Activated naive CD8-positive, alpha-beta T cell treated with anti-CD3 and anti-CD28 coated beads, Interleukin-2, amount 50 U/mL, for 24 hours (primary cell): ENCODE measurements at regions not wholly inside any gene's neighbourhood (a gene's known extent, or its start where the extent isn't known, plus 50 kb on each side); places are given as distances from the start of the nearest gene placed in this dataset.

ENCODE experiments used
- ATAC-seq: fragments of 150-1000 bp; cut with Tn5 transposase; one replicate; pipeline ENCODE4 v1.10.0; 2021
- DNase-seq: peaks from one replicate; pipeline ENCODE4 v3.0.0; 2021
- H3K27ac Mint-ChIP-seq: one replicate; pipeline ENCODE4 v1.8.0; 2021; ENCODE audit warnings: mild to moderate bottlenecking, mixed read lengths
- H3K27me3 Mint-ChIP-seq: one replicate; pipeline ENCODE4 v1.8.0; 2021; ENCODE audit warnings: mixed read lengths
- H3K36me3 Mint-ChIP-seq: one replicate; pipeline ENCODE4 v1.8.0; 2021; ENCODE audit warnings: low read depth, mixed read lengths
- H3K4me1 Mint-ChIP-seq: one replicate; pipeline ENCODE4 v1.8.0; 2021; ENCODE audit warnings: mixed read lengths
- H3K4me3 Mint-ChIP-seq: one replicate; pipeline ENCODE4 v1.8.0; 2021; ENCODE audit warnings: mild to moderate bottlenecking, moderate library complexity, mixed read lengths
- H3K9me3 Mint-ChIP-seq: one replicate; pipeline ENCODE4 v1.8.0; 2021; ENCODE audit warnings: mixed read lengths

DNA sequence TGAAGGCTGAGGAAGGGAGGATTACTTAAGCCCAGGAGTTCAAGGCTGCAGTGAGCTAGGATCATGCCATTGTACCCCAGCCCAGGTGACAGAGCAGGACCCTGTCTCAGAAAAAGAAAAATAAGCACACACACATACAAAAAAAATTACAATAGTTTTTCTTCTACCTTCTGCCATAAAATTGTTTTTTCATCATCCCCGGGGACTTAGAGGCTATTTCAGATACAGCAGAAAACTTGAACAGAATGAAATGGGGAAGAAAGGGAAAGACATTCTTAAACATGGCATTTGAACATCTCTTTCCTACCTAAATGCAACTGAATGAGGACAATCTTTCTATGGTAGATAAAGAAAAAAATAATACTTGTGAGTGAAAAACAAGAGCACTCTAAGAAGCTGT lies 109.1 kb downstream of the KCTD12 start:
- Mint-ChIP-seq H3K4me3 (no peak overlapping the region), H3K27me3 (no peaks in the 10 kb centered on the region)

DNA sequence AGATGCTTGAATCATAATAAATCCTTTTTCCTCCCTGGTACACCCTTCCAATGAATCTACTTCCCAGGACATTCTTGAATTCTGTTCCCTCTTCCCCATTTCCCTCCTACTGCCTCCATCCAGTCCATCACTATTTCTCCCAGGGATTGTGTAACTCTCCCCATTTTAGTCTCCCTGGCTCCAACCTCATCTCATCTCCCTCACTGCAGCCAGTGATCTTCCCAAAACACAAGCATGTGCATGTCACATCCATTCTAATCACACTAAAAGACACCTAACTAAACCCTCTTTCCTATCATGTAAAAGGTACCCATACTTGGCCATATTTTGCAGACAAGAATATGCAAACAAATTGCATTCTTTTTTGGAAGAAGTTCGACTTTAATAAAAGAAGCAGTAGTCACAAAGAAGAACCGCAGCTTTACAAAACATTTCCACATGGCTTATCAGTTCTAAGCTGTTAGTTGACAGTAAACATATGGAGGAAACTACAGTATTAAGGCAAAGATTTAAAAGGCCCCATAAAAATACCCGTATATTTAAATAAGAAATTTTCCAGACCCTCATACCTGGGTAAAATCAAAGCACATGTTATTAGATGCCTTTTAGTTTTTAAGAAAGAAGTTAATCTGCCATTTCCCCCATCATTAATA lies 111.0 kb downstream of the KCTD12 start:
- Mint-ChIP-seq H3K4me3 (no peak overlapping the region), H3K27ac (no peak overlapping the region), H3K9me3 (no peaks in the 10 kb centered on the region), H3K27me3 (no peaks in the 10 kb centered on the region), H3K4me1 (no peaks in the 10 kb centered on the region), H3K36me3 (no peaks in the 10 kb centered on the region)
- ATAC-seq (no peak), DNase-seq (no peak)

More for the DNA sequence above, 109.1 kb downstream of the KCTD12 start:
- H3K9me3 Mint-ChIP-seq = no peaks in the 10 kb centered on the region
- ATAC-seq (no peak), DNase-seq (no peak)
- no peak overlapping the region for H3K27ac Mint-ChIP-seq
- H3K36me3 Mint-ChIP-seq = no peaks in the 10 kb centered on the region
- H3K4me1 Mint-ChIP-seq = no peaks in the 10 kb centered on the region

DNA sequence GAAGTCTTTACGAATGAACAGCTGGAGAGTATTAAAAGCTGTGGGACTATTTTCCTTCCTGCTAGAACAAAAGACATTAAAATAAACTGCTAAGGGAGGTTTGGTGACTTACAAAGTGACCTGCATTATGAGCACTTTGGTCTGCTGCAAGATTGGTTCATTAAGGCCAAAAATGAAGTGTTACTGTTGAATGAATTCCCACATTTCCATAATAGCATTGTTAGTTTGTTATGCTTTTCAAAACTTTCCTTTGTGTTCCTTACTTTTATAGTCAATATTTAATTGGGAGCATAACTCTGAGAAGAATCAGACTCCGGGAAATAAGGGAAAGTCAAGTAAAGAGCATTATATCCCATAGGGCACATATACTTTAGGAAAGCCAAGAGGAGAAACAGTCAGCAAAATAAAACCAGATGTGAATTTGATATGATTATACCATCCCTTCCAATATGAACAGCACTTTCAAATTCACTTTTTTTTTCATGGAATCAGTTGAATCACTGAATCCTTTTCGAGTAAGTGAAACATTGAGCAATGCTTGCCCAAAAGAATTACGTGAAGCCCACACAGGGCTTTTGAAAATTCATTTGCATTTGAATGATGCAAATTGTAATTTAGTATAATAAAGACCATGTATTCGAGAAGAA lies 112.6 kb downstream of the KCTD12 start:
- no peak overlapping the region for H3K4me3 Mint-ChIP-seq
- DNase-seq (no peak), ATAC-seq (no peak)
- H3K36me3 Mint-ChIP-seq = no peaks in the 10 kb centered on the region
- H3K9me3 Mint-ChIP-seq = no peaks in the 10 kb centered on the region
- peaks cover 13% of the 10 kb centered on the region for H3K4me1 Mint-ChIP-seq
- H3K27me3 Mint-ChIP-seq = no peaks in the 10 kb centered on the region
- H3K27ac Mint-ChIP-seq = no peak overlapping the region

DNA sequence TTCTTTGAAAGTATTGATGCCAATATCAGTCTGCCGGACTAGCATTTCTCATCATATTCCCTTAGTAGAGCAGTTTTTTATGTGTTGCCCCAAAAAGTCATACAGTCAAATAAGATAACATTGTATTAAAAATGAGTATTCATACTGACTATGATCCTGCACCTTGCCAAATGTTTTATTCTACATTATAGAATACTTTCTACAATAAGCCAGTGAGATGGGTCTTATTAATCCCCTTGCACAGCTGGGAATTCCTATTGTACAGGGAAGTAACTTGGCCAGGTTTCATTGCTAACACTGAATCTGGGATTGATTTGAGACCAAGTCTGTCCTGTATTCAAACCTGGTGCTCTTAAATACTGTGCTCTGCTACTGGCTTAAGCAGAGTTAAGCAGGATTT lies 114.0 kb downstream of the KCTD12 start:
- Mint-ChIP-seq H3K27me3 (no peaks in the 10 kb centered on the region), H3K36me3 (no peaks in the 10 kb centered on the region), H3K27ac (no peak overlapping the region), H3K9me3 (no peaks in the 10 kb centered on the region), H3K4me1 (peaks cover 15% of the 10 kb centered on the region), H3K4me3 (no peak overlapping the region)
- ATAC-seq (no peak), DNase-seq (no peak)

DNA sequence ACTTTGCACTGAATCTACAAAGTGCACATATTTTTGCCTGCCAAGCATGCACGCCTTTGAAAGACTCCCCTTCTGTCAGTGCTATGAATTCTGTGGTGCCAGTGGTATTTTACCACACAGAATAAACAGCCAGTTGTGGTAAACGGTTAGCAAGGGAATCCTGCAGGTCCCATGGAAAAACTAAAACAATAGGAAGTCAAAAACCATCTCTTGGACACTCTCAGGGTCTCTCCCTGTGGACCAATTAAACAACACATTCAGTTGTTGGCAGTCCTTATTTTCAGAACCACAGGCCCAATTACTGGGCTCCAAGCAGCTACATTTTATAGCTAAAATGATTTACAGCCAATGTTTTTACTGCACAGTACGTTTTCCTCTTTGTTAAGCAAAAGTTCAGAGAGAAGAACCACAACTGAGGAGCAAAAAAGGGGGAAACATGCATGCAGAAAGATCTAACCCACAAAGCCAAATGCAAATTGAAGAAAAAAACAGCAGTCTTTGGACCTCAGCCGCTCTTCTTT lies 116.9 kb downstream of the KCTD12 start:
- no peak for ATAC-seq
- Mint-ChIP-seq H3K27me3 (no peaks in the 10 kb centered on the region), H3K36me3 (no peaks in the 10 kb centered on the region), H3K27ac (no peak overlapping the region), H3K9me3 (no peaks in the 10 kb centered on the region), H3K4me1 (peaks cover 15% of the 10 kb centered on the region), H3K4me3 (no peak overlapping the region)
- no peak for DNase-seq

DNA sequence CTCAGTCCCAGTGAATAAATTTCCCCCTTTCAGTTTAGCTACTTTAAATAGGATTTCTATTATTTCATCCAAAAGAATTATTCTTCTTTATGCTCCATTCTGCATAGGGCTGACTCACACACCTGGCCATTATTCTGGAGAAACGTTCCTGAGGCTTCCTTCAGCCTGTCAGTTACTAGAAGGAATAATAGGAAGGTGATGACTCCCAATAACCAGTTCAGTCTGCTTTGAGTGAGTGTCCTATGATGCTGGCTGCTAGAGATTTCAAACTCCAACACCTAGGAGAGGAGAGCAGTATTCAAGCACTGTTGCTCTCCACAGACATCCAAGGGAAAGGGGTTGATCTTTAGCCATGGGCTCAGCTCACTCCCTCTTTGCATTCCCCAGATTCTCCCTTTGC lies 117.8 kb downstream of the KCTD12 start:
- no peak overlapping the region for H3K4me3 Mint-ChIP-seq
- no peak for DNase-seq
- H3K9me3 Mint-ChIP-seq = no peaks in the 10 kb centered on the region
- H3K27me3 Mint-ChIP-seq = no peaks in the 10 kb centered on the region
- H3K36me3 Mint-ChIP-seq = no peaks in the 10 kb centered on the region
- no peak overlapping the region for H3K27ac Mint-ChIP-seq
- H3K4me1 Mint-ChIP-seq = peaks cover 15% of the 10 kb centered on the region
- no peak for ATAC-seq

DNA sequence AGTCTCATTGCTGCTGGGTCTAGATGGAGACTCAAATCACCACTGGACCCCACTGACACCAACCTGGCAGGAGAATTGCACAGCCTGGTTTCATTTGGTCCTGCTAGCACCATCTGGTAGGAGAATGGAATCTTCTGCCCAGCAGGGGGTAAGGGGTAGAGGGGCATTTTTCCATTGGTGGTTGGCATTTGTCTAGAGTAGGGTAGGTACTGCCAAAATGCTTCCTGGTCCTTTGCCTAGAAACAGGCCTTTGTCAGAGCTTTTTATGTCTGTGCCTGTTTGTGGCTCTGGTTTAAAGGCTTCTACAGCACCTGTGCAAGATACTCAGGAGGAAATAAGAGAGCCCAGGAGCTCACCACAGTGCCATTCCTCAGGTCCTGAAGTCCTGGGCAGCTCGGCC lies 121.3 kb downstream of the KCTD12 start:
- H3K36me3 Mint-ChIP-seq = no peaks in the 10 kb centered on the region
- H3K9me3 Mint-ChIP-seq = no peaks in the 10 kb centered on the region
- no peak overlapping the region for H3K27ac Mint-ChIP-seq
- H3K4me3 Mint-ChIP-seq = no peak overlapping the region
- DNase-seq (no peak), ATAC-seq (no peak)
- H3K4me1 Mint-ChIP-seq = peaks cover 14% of the 10 kb centered on the region
- H3K27me3 Mint-ChIP-seq = no peaks in the 10 kb centered on the region

DNA sequence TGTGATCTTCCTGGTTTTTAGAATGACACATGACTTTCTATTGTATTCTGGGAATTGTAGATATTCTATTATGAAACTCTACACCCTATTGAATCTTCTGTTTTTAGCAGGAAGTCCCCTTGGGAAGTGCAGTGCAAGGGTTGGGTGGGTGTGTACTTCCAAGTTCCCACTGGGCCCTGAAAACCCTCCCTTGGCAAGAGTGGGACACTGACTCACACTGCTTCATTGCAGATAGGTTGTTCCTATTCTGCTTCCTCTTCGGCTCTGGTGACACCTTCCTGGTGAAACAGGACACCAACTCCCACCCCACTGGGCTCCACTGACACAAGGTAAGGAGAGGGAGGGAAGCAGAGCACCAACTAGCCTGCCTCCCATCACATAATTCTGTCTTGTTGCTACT lies 121.8 kb downstream of the KCTD12 start:
- no peak overlapping the region for H3K4me3 Mint-ChIP-seq
- H3K36me3 Mint-ChIP-seq = no peaks in the 10 kb centered on the region
- peaks cover 11% of the 10 kb centered on the region for H3K4me1 Mint-ChIP-seq
- DNase-seq = no peak
- no peak overlapping the region for H3K27ac Mint-ChIP-seq
- ATAC-seq = no peak
- H3K9me3 Mint-ChIP-seq = no peaks in the 10 kb centered on the region
- H3K27me3 Mint-ChIP-seq = no peaks in the 10 kb centered on the region

DNA sequence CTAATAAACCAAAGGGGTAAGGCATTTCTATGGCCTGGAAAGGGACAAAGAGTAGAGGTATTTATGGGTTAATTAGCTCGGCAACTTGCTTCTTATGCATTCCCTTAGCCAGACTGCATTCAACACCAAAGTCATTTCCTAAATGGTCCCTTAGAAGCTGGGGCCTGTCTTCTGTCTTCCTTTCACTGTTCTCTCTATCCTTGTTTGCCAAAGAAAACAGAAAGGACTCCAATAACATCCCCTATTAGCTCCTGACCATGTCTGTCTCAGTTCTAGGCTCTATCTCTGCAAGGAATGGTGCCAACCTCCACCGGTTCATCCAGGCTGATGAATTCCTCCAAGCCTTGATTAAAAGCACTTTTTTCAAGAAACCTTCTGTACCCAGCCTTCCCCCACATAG lies 123.5 kb downstream of the KCTD12 start:
- DNase-seq (no peak), ATAC-seq (no peak)
- Mint-ChIP-seq H3K4me3 (no peak overlapping the region), H3K27me3 (no peaks in the 10 kb centered on the region), H3K4me1 (no peaks in the 10 kb centered on the region), H3K9me3 (no peaks in the 10 kb centered on the region), H3K36me3 (no peaks in the 10 kb centered on the region), H3K27ac (no peak overlapping the region)

DNA sequence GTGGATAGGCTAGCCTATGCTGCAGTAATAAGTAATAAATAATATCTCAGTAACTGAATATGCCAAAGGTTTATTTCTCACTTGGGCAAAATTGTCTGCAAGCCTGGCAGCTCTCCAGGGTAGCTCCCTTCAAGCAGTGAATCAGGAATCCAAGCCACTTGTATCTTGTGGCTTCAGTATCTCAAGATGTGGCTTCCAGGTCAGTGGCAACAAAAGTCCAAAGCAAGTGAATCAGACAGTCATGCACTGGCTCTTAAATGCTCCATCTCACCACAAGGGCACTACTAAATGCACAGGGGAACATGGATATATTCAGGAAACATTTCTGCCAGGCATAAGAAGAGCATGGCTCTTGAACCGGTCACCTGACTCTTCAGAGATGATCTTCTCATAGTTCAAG lies 126.3 kb downstream of the KCTD12 start:
- no peaks in the 10 kb centered on the region for H3K4me1 Mint-ChIP-seq
- no peaks in the 10 kb centered on the region for H3K27me3 Mint-ChIP-seq
- H3K27ac Mint-ChIP-seq = no peak overlapping the region
- no peaks in the 10 kb centered on the region for H3K36me3 Mint-ChIP-seq
- H3K4me3 Mint-ChIP-seq = no peak overlapping the region
- ATAC-seq = no peak
- no peak for DNase-seq
- H3K9me3 Mint-ChIP-seq = no peaks in the 10 kb centered on the region

DNA sequence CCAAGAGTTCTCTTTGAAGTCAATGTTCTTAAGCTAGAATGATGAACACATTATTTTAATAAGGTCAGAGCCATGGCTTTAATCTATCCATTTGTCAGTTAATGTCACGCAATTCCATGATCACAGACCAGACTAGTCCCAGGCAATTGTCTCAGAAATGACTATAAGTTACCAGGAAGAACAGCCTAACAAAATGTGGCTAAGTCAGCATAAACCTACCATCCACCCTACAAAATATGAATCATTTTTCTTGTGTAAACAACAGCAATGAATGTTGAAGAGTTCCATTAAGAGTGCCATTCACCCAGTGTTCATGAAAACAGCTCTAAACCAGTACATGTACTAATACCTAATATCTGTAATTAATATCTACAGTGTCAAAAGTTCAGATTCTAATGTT lies 127.5 kb downstream of the KCTD12 start:
- ATAC-seq (no peak), DNase-seq (no peak)
- Mint-ChIP-seq H3K27me3 (no peaks in the 10 kb centered on the region), H3K4me1 (no peaks in the 10 kb centered on the region), H3K4me3 (no peak overlapping the region), H3K9me3 (no peaks in the 10 kb centered on the region), H3K27ac (no peak overlapping the region), H3K36me3 (no peaks in the 10 kb centered on the region)

DNA sequence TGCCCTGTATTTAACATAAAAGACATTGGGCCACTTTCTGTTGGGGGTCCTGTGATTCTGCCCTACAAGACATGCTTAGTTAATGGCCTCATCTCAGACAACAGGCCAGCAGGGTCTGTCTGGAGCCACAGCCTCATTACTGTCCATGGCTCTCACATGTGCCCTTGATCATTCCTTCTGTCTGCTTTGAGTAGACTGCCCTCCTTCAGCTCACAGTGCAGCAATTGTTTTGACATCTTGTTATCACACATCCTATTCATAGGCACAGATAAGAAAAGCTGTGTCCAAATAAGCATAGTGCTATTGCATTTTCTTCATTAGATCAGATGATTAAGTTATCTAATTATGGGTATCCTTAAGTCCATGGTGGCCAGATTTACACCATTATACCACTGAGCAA lies 127.9 kb downstream of the KCTD12 start:
- no peaks in the 10 kb centered on the region for H3K36me3 Mint-ChIP-seq
- H3K9me3 Mint-ChIP-seq = no peaks in the 10 kb centered on the region
- no peak overlapping the region for H3K27ac Mint-ChIP-seq
- no peaks in the 10 kb centered on the region for H3K27me3 Mint-ChIP-seq
- DNase-seq (no peak), ATAC-seq (no peak)
- no peaks in the 10 kb centered on the region for H3K4me1 Mint-ChIP-seq
- H3K4me3 Mint-ChIP-seq = no peak overlapping the region

DNA sequence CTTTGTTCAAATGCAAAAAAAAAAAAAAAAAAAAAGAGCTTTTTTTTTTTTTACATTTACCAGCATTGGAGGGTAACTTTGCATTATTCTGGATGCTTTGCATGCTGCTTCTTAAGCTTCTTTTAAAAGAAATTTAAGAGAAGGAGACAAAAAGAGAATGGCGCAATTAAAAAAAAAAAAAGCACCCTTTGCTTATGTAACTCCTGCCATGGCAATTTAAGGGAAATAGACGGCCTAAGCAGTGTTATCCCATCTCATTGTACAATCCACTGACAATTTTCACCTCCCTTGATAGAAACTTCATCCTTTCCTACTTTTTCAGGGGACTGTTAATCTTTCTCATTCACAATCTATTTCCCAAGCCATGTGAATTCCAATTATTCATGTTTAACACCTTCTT lies 129.8 kb downstream of the KCTD12 start:
- Mint-ChIP-seq H3K9me3 (no peaks in the 10 kb centered on the region), H3K27ac (no peak overlapping the region), H3K4me1 (no peaks in the 10 kb centered on the region), H3K4me3 (no peak overlapping the region), H3K36me3 (no peaks in the 10 kb centered on the region), H3K27me3 (no peaks in the 10 kb centered on the region)
- ATAC-seq = no peak
- DNase-seq = no peak

DNA sequence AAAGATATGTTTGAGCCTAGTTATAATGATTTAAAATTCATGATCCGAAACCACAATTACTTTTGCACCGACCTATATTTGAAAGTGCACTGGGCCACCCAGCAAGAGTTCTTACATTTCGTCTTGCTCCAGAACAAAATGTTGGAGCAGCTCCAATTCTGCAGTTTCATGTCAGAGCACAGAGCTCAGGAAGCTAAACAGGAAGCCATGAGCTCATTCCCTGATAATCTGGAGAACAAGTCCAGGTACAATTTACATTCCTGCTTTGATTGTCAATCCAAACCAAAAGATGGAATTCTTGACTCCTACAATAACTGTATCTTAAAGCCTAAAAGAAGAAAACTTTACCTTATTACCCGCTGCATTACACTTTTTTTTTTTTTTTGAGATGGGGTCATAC lies 131.8 kb downstream of the KCTD12 start:
- Mint-ChIP-seq H3K36me3 (no peaks in the 10 kb centered on the region), H3K27ac (no peak overlapping the region), H3K4me1 (no peaks in the 10 kb centered on the region), H3K27me3 (no peaks in the 10 kb centered on the region), H3K4me3 (no peak overlapping the region), H3K9me3 (no peaks in the 10 kb centered on the region)
- no peak for DNase-seq
- ATAC-seq = no peak

DNA sequence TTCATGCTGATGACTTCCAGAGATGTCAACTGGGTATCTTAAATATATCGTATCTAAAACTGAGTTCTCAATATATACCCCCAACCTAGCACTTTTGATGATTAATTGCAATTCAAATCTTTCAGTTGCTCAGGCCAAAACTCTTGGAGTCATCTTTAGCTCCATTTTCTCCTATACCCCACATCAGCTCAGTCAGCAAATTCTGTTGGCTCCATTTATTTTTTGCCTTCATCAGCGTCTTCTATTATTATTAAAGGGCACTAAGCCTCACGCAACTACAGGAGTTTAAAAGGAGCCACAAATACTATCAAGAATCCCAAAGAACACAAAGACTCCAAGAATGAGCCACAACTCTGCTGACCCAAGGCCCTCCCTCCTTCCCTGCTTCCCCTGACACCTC lies 134.9 kb downstream of the KCTD12 start:
- Mint-ChIP-seq H3K27ac (no peak overlapping the region), H3K4me3 (no peak overlapping the region), H3K4me1 (no peaks in the 10 kb centered on the region), H3K36me3 (no peaks in the 10 kb centered on the region), H3K27me3 (no peaks in the 10 kb centered on the region), H3K9me3 (no peaks in the 10 kb centered on the region)
- no peak for DNase-seq
- no peak for ATAC-seq

DNA sequence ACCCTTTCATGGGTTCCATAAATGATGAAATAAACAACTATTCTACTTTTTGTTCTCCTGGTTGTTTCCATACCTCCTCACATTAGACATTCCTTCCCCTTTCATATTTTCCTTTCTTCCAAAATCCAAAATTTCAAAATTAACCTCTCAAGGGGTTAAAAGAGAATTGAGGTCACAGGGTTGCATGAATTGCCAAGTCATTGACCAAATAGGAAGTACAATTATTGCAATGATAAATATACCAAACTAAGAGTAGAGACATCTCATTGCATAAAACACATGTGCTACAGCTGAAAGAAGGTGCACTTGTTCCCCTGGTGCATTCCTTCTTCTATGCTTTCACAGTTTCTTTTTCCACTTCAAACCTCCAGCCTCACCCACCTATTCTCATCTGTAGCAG lies 136.1 kb downstream of the KCTD12 start:
- DNase-seq (no peak), ATAC-seq (no peak)
- H3K9me3 Mint-ChIP-seq = no peaks in the 10 kb centered on the region
- H3K4me1 Mint-ChIP-seq = peaks cover 3% of the 10 kb centered on the region
- H3K36me3 Mint-ChIP-seq = no peaks in the 10 kb centered on the region
- H3K27ac Mint-ChIP-seq = no peak overlapping the region
- H3K4me3 Mint-ChIP-seq = no peak overlapping the region
- H3K27me3 Mint-ChIP-seq = no peaks in the 10 kb centered on the region
